GM23248 (cell line): ENCODE measurements at regions not wholly inside any gene's neighbourhood (a gene's known extent, or its start where the extent isn't known, plus 50 kb on each side); places are given as distances from the start of the nearest gene placed in this dataset.

Experiments used
- EZH2 ChIP-seq: fragments of 200-600 bp; sonication (generic); IDR thresholded peaks from 2 replicates; pipeline ENCODE4 v1.6.1; 2018; ENCODE audit warnings: antibody characterized with exemption, mild to moderate bottlenecking; ENCODE audit not compliant: insufficient read depth, poor library complexity, severe bottlenecking
- EZH2phosphoT487 ChIP-seq: fragments of 200-600 bp; sonication (generic); IDR thresholded peaks from 2 replicates; pipeline ENCODE4 v1.6.1; 2018; ENCODE audit warnings: antibody characterized with exemption, moderate library complexity, mild to moderate bottlenecking, low read depth; ENCODE audit not compliant: insufficient read depth

GRCh38 chr13:58032676-58033460 is 401.3 kb downstream of the PCDH17 start:
- TF ChIP-seq EZH2 (no peak), EZH2phosphoT487 (no peak)
